ENCODE measurements at regions not wholly inside any gene's neighbourhood (a gene's known extent, or its start where the extent isn't known, plus 50 kb on each side); places are given as distances from the start of the nearest gene placed in this dataset.

- TF ChIP-seq CTCF (IDR thresholded peaks at IDR 0.05) (no peak), ZFX (IDR thresholded peaks at IDR 0.05; ENCODE audit: borderline replicate concordance) (no peak)
Measured at GRCh38 chr21:38129711-38130110, 127.1 kb upstream of the KCNJ15 start.

Data from 22Rv1 (cell line).